ENCODE measurements at regions not wholly inside any gene's neighbourhood (a gene's known extent, or its start where the extent isn't known, plus 50 kb on each side); places are given as distances from the start of the nearest gene placed in this dataset.

GRCh38 chr9:78808048-78808447 lies 511.1 kb downstream of the PSAT1 start:
- no peak overlapping the region for H3K9ac ChIP-seq
- H3K79me2 ChIP-seq (ENCODE audit: low read depth) = no peaks in the 10 kb centered on the region
- H3K4me2 ChIP-seq = no peak overlapping the region
- H3K27me3 Mint-ChIP-seq (ENCODE audit: insufficient read depth, low read depth) = peaks cover 2% of the 10 kb centered on the region
- peaks cover 16% of the 10 kb centered on the region for H3K4me1 ChIP-seq
- H3K27ac ChIP-seq = no peak overlapping the region
- H3K36me3 ChIP-seq = no peaks in the 10 kb centered on the region
- peaks cover 2% of the 10 kb centered on the region for H3K36me3 Mint-ChIP-seq
- H3K4me1 Mint-ChIP-seq = peaks cover 32% of the 10 kb centered on the region
- H3K4me3 ChIP-seq = no peak overlapping the region
- H3K9me3 Mint-ChIP-seq = peaks cover 5% of the 10 kb centered on the region
- H2AFZ ChIP-seq (replicated peaks) = no peak overlapping the region
- TF ChIP-seq EZH2phosphoT487 (IDR thresholded peaks at IDR 0.05) = no peak
- no peak for TF ChIP-seq EZH2 (IDR thresholded peaks at IDR 0.05)
- H3K27me3 ChIP-seq = no peaks in the 10 kb centered on the region
- H4K20me1 ChIP-seq (ENCODE audit: low read depth) = no peaks in the 10 kb centered on the region
- H3K9me3 ChIP-seq (ENCODE audit: low read depth) = peaks cover 3% of the 10 kb centered on the region
- DNase-seq (ENCODE audit: low spot score) = no peak
- no peak overlapping the region for H3K4me3 Mint-ChIP-seq
- peaks cover 10% of the 10 kb centered on the region for H3F3A ChIP-seq (ENCODE audit: low read depth)
- H3K27ac Mint-ChIP-seq = no peak overlapping the region

DNA sequence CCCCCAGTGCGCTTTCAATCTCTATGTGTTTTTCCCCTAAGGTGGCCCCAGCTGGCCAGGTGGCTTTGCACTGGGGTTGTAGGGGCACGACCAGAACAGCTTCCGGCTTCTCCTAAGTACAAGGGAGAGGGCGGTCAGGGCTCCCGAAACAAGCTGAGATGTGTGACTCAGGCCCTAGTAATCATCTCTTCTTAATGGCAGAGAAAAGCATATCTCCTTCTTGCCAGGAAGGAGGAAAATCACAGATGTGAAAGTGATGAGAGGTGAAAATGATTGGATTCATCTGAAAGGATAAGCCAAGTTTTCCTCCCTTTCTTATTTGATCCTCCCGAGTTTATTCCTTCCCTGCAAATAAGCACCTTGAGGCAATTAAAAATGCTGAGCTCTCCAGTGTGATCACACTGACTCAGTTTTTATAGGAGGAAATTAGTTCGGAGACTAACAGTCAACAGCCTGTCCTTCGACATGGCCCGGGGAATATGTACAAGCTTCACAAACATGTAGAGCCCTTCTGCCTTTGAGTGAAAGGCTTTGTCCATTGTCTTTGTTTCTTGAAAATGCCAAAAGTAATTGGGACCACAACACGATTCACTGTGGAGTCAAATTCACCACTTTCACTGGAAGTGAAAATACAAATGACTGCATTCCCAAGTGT lies 514.8 kb downstream of the PSAT1 start:
- H3K9me3 Mint-ChIP-seq = peaks cover 10% of the 10 kb centered on the region
- no peaks in the 10 kb centered on the region for H3K79me2 ChIP-seq (ENCODE audit: low read depth)
- peaks cover 21% of the 10 kb centered on the region for H3K4me1 Mint-ChIP-seq
- H3K4me2 ChIP-seq = peak overlapping the region; percentile 45
- H3K27ac Mint-ChIP-seq = peak overlapping the region; percentile 8
- H3K9ac ChIP-seq = peak overlapping the region; percentile 46
- no peaks in the 10 kb centered on the region for H3K36me3 ChIP-seq
- H4K20me1 ChIP-seq (ENCODE audit: low read depth) = no peaks in the 10 kb centered on the region
- peak; percentile 18 for DNase-seq (ENCODE audit: low spot score)
- H3K4me3 ChIP-seq = no peak overlapping the region
- H2AFZ ChIP-seq (replicated peaks) = peak overlapping the region; percentile 66
- H3F3A ChIP-seq (ENCODE audit: low read depth) = peaks cover 10% of the 10 kb centered on the region
- H3K4me1 ChIP-seq = peaks cover 8% of the 10 kb centered on the region
- H3K27me3 Mint-ChIP-seq (ENCODE audit: insufficient read depth, low read depth) = peaks cover 2% of the 10 kb centered on the region
- peak overlapping the region; percentile 7 for H3K4me3 Mint-ChIP-seq
- peak overlapping the region; percentile 74 for H3K27ac ChIP-seq
- no peaks in the 10 kb centered on the region for H3K36me3 Mint-ChIP-seq
- H3K9me3 ChIP-seq (ENCODE audit: low read depth) = no peaks in the 10 kb centered on the region
- H3K27me3 ChIP-seq = no peaks in the 10 kb centered on the region
- TF ChIP-seq EZH2phosphoT487 (IDR thresholded peaks at IDR 0.05) (no peak), CTCF (IDR thresholded peaks at IDR 0.05) (no peak), EZH2 (IDR thresholded peaks at IDR 0.05) (no peak)

DNA sequence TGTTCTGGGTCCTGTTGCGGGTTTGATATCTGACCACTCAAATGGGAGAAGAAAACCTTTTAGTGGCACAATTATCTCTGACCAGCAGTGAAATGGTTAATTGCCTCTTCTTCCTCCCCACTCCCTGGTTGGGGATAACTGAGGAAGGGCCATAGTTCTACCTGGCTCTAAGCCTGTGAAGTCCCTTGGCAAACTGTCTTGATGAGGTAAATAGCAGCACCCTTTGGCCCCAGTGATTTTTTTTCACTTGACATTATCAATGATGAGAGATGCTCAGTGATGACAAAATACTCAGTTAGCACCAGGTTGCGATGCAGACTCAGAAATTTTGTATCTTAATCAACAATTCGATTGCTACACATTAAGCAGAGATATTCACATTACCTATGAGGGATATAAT lies 515.7 kb downstream of the PSAT1 start:
- Histone ChIP-seq H3K79me2 (ENCODE audit: low read depth) (no peaks in the 10 kb centered on the region), H4K20me1 (ENCODE audit: low read depth) (no peaks in the 10 kb centered on the region), H3K9me3 (ENCODE audit: low read depth) (no peaks in the 10 kb centered on the region), H3K27ac (no peak overlapping the region), H3F3A (ENCODE audit: low read depth) (peaks cover 10% of the 10 kb centered on the region), H3K9ac (no peak overlapping the region), H3K4me1 (no peaks in the 10 kb centered on the region), H3K27me3 (no peaks in the 10 kb centered on the region), H3K4me2 (peak overlapping the region; percentile 11), H2AFZ (replicated peaks) (peak overlapping the region; percentile 66), H3K36me3 (no peaks in the 10 kb centered on the region), H3K4me3 (no peak overlapping the region)
- Mint-ChIP-seq H3K4me3 (no peak overlapping the region), H3K27me3 (ENCODE audit: insufficient read depth, low read depth) (peaks cover 2% of the 10 kb centered on the region), H3K27ac (no peak overlapping the region), H3K9me3 (peaks cover 11% of the 10 kb centered on the region), H3K36me3 (no peaks in the 10 kb centered on the region), H3K4me1 (peaks cover 12% of the 10 kb centered on the region)
- no peak for DNase-seq (ENCODE audit: low spot score)
- TF ChIP-seq CTCF (IDR thresholded peaks at IDR 0.05) (no peak), EZH2phosphoT487 (IDR thresholded peaks at IDR 0.05) (no peak), EZH2 (IDR thresholded peaks at IDR 0.05) (no peak)

- no peaks in the 10 kb centered on the region for H3K9me3 ChIP-seq (ENCODE audit: low read depth)
- peaks cover 10% of the 10 kb centered on the region for H3F3A ChIP-seq (ENCODE audit: low read depth)
- no peak overlapping the region for H3K27ac Mint-ChIP-seq
- H3K27me3 Mint-ChIP-seq (ENCODE audit: insufficient read depth, low read depth) = peaks cover 2% of the 10 kb centered on the region
- H3K9me3 Mint-ChIP-seq = peaks cover 9% of the 10 kb centered on the region
- H3K9ac ChIP-seq = no peak overlapping the region
- no peaks in the 10 kb centered on the region for H3K36me3 ChIP-seq
- TF ChIP-seq EZH2 (IDR thresholded peaks at IDR 0.05) (no peak), CTCF (IDR thresholded peaks at IDR 0.05) (no peak), EZH2phosphoT487 (IDR thresholded peaks at IDR 0.05) (no peak)
- no peaks in the 10 kb centered on the region for H4K20me1 ChIP-seq (ENCODE audit: low read depth)
- H3K4me2 ChIP-seq = no peak overlapping the region
- DNase-seq (ENCODE audit: low spot score) = no peak
- H3K4me1 Mint-ChIP-seq = peaks cover 10% of the 10 kb centered on the region
- no peak overlapping the region for H2AFZ ChIP-seq (replicated peaks)
- H3K4me3 Mint-ChIP-seq = no peak overlapping the region
- H3K27ac ChIP-seq = no peak overlapping the region
- no peak overlapping the region for H3K4me3 ChIP-seq
- H3K27me3 ChIP-seq = no peaks in the 10 kb centered on the region
- no peaks in the 10 kb centered on the region for H3K4me1 ChIP-seq
- no peaks in the 10 kb centered on the region for H3K36me3 Mint-ChIP-seq
- no peaks in the 10 kb centered on the region for H3K79me2 ChIP-seq (ENCODE audit: low read depth)
These were observed 516.8 kb downstream of the PSAT1 start for GRCh38 chr9:78813602-78814180.
